ENCODE measurements at regions not wholly inside any gene's neighbourhood (a gene's known extent, or its start where the extent isn't known, plus 50 kb on each side); places are given as distances from the start of the nearest gene placed in this dataset.

GRCh38 chr1:175865041-175865766, 121.8 kb upstream of the TNR start:
- DNase-seq (ENCODE audit: low read depth in 2 of 2) = no peak

- DNase-seq (ENCODE audit: low read depth in 2 of 2) = no peak
Observed at GRCh38 chr1:175864625-175865024, 121.2 kb upstream of the TNR start.

DNA sequence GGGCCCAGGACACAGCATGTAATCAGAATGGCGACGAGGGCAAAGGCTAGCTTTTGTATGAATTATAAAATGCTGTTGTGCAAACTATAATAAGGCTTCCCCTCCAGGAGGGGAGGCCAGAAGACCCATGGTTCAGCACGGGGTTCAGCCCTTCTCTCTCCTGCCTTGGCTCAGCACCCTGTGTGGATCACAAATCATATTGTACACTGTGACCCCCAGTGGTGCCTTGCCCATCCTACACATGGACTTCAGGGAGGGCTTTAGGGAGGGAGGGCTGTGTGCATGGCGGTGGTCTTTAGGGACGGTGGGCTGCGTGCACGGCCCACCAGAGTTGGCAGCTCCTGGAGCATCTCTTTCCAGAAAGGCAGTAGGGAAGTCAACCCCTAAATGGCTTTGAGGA, 120.8 kb upstream of the TNR start:
- no peak for DNase-seq (ENCODE audit: low read depth in 2 of 2)

- no peak for DNase-seq (ENCODE audit: low read depth in 2 of 2)
Observed at GRCh38 chr1:175863299-175864050, 120.1 kb upstream of the TNR start.

DNA sequence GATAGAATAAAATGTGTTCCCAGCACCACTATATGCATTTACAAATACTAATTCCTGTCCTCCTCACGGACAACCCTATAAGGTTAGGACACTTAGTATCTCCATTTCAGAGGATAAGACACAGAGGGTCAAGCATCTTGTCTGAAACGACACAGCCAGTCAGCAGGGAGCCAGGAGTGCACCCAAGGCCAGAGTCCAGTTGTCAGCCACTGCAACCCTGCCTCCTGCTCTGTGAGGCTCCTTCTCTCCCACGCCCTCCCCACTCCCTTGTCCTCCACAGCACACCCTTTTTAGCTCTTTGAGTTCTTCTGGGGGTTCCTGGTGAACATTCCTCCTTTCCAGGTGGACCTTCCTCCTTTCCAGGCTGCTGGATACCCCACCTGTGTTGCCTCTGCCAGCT, 119.0 kb upstream of the TNR start:
- DNase-seq (ENCODE audit: low read depth in 2 of 2) = no peak

DNA sequence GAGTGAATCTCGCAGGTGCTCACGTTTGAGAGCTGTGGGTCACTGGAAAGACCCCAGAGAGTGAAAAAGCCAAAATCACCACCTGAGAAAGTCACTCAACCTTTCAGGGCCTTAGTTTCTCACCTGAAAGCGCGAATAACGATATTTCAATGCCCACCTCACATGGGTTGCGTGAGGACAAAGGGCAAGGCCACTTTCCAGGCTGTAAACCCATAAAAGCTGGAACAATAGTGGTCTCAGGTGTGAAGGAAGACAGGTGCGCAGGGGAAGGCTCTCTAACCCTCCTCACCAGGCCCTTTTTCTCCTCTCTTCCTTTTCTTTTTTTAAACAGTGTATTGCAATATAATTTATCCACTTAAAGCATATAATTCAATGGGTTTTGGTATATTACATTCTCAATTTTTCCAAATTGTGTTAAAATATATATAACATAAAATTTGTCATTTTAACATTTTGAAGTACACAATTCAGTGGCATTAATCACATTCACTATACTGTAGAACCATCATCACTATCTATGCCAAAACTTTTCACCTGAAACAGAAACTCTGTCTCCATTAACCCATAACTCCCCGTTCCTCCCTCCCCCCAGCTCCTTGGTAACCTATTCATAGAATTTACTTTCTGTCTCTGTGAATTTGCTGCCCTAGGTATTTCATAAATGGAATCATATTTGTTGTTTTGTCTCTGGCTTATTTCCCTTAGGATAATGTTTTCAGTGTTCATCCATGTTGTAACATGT, 118.4 kb upstream of the TNR start:
- no peak for DNase-seq (ENCODE audit: low read depth in 2 of 2)

DNA sequence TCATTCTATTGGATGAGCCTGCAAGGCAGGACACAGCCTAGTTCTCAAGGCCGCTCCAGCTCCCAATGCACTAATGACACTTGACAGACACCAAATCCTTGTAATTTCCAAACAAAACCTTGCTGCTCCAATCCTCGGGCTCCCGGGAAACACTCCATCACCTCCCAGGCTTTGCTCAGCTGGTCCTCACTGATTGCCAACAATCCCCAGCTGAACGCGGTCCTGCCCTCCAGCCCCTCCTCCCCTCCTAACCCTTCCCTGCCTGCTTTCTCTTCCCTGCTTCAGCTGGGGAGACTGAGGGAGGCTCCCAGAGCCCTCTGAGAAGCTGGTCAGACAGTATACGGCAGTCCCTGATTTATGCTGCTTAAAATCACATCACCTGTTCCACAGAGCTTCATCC, 114.4 kb upstream of the TNR start:
- no peak for DNase-seq (ENCODE audit: low read depth in 2 of 2)

DNA sequence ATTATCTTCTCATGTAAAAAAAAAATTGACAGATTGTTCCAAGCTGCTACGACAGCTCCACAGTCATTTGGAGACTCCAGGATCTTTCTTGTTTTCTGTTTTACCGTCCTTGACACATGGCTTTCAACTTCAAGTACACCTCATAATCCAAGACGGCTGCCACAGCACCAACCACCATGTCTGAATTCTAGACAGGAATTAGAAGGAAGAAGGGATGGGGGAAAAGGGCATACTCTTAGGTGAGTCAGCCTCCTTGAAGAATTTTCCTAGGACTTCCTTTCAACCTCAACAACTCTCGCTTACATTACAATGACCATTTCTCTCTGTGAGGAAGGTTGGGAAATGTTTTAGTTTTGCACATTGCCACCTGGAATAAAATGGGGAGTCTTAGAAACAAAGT, 110.3 kb upstream of the TNR start:
- DNase-seq (ENCODE audit: low read depth in 2 of 2) = no peak

GRCh38 chr1:175851749-175852148, 108.4 kb upstream of the TNR start:
- DNase-seq (ENCODE audit: low read depth in 2 of 2) = no peak

GRCh38 chr1:175848329-175848728, 104.9 kb upstream of the TNR start:
- DNase-seq (ENCODE audit: low read depth in 2 of 2) = no peak

DNA sequence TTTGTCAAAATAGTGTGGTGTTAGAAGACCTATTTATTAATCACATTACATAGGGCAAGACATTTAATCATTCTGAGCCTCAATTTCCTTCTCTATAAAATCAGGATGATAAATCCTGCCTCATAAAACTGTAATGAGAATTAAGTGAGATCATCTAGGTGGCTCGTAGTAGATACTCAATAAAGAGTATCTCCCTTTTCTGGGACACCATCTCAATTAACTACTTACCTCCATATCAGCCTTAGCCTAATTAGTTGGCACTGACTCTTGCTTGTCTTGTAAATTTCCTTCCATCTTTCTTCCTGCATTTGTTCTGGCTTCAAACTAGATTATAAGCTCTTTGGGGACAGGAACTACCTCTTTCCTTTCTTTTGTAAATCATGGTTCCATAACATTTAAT, 102.6 kb upstream of the TNR start:
- no peak for DNase-seq (ENCODE audit: low read depth in 2 of 2)

DNA sequence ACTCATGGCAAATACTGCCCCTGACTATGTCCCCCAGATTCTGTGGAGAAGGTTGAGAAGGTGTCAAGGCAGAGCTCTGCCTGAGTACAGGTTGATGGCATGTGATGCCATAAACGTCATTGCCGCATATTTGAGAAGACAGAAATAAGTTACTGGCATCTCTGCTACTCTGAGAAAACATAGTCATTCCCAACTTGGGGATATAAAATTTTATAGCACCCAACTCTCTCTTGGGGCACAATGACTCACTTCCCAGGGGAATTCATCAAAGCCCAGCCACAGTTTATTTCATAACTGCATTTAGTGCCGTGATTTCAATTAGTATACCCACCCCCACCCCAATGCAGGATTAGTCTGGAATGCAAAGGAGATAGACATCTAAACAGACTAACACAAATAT, 101.9 kb upstream of the TNR start:
- no peak for DNase-seq (ENCODE audit: low read depth in 2 of 2)

DNA sequence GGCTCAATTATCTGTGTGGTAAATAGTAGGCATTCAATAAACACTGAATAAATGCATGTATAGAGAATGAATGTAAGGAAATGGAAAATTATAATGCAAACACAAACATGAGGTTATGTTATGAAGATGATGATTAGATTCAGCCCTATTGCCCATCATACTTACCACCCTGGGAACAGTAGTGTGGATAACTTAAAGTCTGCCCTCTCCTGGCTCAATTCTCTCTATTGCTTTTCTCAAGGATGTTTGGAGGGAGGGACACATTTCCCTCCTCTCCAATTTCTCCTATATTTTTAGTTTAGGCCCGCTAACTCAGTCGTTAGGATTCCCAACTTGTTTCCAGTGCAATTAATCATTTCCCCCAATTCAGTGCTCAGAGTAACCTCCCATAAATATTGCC, 101.5 kb upstream of the TNR start:
- DNase-seq (ENCODE audit: low read depth in 2 of 2) = no peak

DNA sequence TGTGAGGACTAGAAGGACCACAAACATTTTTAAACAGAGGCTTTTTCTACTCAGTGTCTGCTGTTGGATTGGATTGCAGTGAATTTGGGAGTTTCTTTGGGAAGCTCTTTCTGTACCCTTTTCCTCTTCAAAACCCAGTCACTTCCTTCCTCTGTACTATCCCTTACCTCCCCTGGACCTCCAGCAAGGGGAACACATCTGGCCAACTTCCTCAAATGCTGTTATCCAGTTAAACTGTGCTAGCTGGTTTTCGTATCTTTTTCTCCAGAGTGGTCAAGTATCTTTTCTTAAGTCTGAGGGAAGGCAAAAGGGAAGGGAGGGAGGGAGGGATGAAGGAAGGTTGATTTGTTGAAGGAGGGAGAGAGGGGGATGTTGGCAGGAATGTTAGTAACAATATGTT, 99.2 kb upstream of the TNR start:
- no peak for DNase-seq (ENCODE audit: low read depth in 2 of 2)

GRCh38 chr1:175841738-175842187, 98.4 kb upstream of the TNR start:
- DNase-seq (ENCODE audit: low read depth in 2 of 2) = no peak

- no peak for DNase-seq (ENCODE audit: low read depth in 2 of 2)
Observed at GRCh38 chr1:175840787-175841186, 97.4 kb upstream of the TNR start.

DNA sequence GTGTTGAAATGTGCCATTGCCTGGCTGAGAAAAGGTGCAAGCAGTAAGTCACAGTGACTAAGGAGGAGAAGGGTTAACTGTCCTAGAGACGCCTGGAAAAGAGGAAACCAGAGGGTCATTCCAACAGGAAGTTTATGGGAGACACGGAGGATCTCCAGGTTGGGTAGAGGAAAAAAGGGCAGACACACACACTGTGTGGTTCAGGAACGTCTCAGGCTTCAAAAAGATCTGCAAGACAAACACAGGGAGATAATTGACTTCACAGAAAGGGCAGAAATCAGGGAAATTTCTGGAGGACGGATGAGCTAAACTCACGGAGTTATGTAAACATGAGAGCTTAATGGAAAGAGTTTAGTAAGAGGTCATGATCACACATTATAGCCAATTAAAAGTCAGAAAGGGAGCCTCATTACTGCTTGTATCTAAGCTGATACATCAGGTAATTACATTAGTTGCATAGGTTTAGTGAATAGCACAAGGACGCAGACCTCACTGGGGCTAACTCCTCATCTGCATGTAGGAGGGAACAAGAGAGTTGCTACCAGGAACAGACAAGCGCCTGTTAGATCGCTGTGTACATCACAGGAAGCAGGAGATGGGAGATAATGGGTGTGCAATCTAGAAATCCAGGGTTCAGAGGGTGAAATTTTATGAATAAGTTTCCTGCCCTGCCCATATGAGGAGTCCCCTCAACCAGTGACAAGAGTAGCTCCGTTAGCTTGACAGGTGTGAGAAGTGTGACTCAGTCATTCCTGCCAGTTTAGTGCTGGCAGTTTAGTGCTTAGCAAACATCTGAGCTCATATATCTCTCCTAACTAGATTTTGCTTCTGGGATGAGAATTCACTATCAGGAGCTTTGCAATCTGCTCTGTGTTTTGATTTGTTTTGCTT, 96.6 kb upstream of the TNR start:
- no peak for DNase-seq (ENCODE audit: low read depth in 2 of 2)

- no peak for DNase-seq (ENCODE audit: low read depth in 2 of 2)
Observed at GRCh38 chr1:175834597-175834996, 91.2 kb upstream of the TNR start.

DNA sequence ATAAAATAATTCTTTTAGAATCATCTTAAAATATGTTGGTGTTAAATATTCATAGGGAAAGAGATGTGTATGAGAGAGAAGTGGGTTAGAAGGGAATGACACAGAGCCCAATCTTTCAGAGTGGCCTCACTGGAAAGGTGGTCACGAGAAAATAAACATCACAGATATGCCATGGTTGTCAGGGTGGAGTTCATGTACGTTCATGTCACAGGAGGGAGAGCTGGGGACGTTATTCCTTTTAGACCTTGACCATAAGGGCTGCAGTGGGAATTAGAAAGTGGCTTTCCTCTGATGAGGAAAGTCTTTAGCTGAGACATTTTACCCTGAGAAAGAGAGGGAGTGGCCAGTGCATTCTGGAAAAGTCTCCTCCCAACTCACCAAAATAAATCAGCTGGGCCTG, 90.6 kb upstream of the TNR start:
- DNase-seq (ENCODE audit: low read depth in 2 of 2) = no peak

DNA sequence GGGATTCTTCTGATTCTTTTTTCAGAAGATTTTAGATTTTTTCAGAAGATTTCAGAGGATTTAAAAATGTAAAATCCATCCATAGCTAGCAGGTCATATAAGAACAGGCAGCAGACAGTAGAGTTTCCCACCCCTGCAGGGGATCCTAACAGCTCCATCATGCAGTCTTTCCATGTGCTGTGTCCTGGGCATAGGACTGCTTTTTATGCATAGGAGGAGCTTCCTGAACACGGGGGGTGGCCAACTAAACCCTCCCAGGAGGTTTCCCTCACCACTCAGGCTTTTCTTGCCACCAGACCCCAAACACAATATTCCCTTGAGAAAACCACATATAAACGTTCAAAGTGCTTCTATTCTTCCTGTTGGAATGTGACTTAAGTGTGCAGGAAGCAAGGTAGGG, 90.1 kb upstream of the TNR start:
- DNase-seq (ENCODE audit: low read depth in 2 of 2) = no peak

DNA sequence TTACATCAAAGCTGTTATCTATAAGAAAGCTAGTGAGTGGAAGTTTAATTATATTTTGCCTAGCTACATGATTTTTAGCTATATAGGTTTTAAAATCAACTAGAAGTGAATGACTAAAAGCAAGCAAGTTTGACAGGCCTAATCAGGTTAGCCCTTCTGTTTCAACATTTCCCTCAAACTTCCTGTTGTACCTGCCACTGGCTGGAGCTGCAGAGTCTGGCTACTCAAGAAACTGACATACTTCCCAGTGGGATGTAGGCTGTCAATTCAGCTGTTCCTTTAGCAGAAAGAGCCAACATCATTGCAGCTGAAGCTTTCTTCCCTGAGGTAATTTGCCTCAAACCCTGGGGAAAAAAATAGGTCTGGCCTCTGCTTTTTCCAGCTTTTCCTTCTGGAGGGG, 87.1 kb upstream of the TNR start:
- no peak for DNase-seq (ENCODE audit: low read depth in 2 of 2)

DNA sequence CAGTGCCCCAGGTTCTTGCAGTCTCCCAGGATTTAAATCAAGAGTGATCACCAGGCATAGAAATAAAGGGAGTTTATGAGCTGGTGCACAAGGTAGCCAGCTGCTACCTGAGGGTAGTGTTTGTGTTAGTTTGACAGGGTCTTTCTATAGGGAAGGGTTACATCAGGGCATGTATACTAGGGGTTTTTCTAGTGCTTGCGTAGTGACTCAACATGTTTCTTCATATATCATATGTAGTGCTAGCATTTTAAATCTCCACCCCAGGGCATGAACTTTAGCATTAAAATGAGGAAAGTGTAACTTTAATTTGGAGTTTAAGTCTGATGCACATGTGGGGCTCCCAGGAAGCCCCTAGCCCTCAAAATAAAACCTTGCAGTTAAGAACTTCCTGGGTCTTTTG, 86.5 kb upstream of the TNR start:
- DNase-seq (ENCODE audit: low read depth in 2 of 2) = no peak
